T-helper 9 cell (primary cell): ENCODE measurements at regions not wholly inside any gene's neighbourhood (a gene's known extent, or its start where the extent isn't known, plus 50 kb on each side); places are given as distances from the start of the nearest gene placed in this dataset.
"Not testable (repeated sequence)": the region's sequence is repeated elsewhere in the genome, so short reads cannot be mapped to it uniquely, and the experiment has no call there.

Source experiments
- DNase-seq: peaks from one replicate; pipeline ENCODE4 v3.0.0-alpha.2; 2020

DNA sequence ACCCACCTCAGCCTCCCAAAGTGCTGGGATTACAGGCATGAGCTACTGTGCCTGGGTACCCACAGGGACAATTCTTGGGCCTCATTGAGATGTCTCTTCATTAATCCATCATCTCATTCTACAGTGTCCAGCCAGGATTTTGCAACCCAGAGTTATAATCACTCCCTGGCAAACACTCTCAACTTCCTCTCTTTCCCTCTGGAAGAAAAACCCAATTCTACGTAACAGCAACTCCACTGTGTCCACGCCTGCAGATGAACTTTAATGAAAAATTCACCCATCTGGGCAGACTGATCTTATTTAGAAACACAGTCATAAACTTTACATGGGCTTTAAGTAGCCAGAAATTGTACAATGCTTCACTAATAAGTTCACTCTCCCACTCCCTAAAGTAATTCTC, 90.1 kb upstream of the ABCC4 start:
- no peak for DNase-seq

DNA sequence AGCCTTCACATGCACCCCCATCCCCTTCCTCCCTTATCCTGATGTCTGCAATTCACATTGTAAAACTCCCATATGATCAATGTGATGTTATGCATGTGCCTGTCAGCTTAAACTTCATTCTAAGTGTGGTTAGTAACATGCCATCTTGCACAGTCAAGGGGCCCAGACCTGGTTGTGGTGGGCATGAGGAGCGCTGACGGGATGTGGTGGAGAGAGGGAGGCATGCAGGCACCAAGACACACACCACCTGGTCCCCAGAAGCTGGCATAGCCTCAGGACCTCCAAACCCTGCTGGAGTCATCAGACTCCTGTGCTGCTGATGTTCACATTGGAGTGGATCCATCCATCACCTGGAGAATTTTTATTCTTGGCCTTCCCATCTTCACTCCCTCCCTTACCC, 90.5 kb upstream of the ABCC4 start:
- no peak for DNase-seq

DNA sequence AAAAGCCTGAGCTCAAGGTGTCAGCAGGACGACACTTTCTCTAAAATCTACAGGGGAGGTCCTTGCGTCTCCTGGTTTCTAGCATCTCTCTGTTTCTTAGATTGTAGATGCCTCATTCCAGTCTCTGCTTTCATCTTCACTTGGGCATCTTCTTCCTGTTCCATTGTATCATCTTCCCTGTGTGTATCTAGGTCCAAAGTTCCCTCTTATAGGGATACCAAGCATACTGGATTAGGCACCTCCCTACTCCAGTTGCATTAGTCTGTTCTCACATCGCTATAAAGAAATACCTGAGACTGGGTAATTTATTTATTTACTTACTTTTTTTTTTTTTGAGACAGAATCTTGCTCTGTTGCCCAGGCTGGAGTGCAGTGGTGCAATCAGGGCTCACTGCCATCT, 91.3 kb upstream of the ABCC4 start:
- DNase-seq: no peak

DNA sequence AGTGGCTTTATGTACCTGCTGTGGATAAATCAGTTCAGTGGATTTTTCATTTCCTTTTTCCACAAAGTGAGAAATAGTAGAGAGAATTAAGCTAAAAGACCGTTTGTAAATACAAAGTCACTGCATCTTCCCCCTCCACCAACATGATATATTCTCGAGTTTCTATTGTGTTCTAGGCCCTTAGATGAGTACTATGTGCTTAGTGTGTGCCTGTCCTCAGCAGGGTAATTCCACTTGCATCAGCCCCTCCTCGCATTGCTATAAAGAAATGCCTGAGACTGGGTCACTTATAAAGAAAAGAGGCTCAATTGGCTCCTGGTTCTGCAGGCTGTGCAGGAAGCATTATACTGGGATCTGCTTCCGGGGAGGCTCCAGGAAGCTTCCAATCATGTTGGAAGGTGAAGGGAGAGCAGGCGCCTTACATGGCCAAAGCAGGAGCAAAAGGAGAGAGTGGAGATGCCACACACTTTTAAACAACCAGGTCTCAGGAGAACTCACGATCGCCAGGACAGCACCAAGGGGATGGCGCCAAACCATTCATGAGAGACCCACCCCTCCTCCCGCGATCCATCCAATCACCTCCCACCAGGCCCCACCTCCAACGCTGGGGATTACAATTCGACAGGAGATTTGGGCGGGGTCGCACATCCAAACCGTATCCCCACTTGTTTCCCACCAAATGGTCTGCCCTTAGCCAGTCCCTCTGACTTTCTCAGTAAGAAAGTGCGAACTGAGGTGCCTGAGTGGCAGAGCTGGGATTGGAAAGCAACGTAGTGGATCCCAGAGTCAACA, 102.3 kb upstream of the ABCC4 start:
- DNase-seq: no peak

DNA sequence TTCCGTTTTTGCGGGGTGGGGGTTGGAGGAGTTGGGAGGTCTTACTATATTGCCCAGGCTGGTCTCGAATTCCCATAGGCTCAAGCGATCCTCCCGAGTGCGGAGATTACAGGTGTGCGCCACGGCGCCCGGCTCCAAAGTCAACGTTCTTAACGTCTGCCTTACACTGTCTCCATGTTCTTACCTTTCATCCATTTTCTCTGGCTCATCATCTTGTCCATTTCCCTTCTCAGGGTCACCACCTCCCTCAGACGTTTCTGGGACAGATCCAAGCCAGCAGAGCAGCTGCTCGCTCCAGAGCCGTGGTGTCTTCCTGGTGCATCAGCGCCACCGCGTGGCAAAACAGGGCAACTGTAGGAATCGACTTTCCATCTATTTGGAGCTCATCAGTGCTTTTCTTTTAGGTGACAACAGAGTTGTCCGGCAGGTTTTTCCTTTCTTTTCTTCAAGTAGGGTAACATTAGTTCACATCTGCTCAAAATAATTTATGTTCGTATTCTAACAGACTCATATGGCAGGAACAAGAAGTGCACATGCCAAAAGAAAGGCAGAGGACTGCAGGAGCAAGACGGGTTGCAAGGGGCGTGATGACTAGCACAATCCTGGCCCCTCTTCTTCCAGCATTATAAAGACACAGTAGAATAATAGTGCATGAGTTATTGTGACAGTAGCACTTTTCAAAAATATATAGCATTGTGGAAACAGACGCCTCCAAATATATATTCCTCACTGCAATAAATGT, 103.1 kb upstream of the ABCC4 start:
- DNase-seq: peak; percentile 67

DNA sequence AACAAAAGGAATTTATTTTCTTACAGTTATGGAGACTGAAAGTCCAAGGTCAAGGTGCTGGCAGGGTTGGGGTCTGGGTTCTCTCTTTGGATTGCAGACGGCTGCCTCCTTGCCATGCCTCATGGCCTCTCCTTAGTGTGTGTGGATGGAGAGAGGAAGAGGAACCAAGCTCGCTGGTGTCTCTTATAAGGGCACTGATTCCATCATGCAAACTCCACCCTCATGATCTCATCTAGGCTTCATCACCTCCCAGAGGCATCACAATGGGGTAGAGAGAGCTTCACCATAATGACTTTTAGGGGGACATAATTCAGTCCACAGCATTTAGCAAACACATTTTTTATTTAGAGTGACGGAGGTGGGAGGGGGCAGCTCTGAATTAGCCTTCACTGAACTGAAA, 104.9 kb upstream of the ABCC4 start:
- no peak for DNase-seq

DNA sequence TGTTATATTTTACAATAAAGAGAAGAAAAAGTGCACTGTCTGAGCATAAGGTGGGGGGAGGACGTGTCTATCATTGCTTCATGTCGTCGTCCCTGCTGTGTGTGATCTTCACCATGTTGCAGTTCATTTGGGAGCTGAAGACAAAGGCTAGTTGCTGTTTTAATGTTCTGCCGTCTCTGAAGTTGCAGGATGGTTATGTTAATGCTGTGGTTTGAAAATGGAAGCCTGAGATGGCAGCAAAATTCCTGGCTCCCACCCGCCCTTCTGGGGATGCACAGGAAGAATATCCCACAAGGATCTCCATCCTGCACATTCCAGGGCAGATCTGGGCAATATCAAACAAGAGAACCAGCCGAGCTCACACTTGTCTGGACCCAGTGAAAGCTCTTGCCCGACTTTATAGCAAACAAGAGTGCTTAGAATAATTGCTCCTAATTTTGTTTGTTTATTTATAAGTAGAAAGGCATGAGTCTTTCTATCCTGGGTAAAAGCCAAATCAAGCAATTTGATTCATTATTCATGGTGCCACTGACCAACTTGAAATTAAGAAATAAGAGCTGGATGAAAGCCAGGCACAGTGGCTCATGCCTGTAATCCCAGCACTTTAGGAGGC, 110.3 kb upstream of the ABCC4 start:
- no peak for DNase-seq

DNA sequence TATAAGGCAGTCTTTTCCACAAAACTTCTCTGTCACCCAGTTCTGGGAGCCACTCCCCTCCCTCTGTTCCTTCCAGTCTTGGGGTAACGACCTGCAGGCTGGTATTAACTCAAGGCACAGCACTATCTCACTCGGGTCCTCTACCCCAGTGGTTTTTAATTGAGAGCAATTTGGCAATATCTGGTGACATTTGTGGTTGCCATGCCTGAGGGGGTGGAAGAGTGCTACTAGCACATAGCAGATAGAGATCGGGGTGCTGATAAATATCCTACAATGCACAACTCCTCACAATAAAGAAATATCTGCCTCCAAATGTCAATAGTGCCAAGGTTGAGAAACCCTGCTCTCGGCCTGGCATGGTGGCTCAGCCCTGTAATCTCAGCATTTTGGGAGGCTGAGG, 117.7 kb upstream of the ABCC4 start:
- no peak for DNase-seq

DNA sequence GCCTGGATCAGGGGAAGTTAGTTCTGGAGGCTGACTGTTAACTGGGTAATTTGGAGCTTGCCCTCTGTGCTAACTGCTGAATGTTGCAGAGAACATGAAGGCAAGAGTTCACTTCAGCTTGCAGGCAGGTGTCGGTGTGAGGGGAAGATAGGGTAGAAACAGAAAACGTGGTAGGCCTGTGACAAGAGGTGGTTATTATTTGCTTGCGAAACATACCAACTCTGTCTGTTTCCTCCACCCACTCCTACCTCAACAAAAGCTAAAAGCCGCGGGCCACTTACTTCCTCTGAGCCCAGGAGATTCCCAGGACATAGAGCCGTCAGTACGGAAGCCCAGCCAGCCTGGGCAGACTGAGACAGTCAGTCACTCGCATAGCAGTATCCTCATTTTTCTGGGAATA, 119.2 kb upstream of the ABCC4 start:
- no peak for DNase-seq

DNA sequence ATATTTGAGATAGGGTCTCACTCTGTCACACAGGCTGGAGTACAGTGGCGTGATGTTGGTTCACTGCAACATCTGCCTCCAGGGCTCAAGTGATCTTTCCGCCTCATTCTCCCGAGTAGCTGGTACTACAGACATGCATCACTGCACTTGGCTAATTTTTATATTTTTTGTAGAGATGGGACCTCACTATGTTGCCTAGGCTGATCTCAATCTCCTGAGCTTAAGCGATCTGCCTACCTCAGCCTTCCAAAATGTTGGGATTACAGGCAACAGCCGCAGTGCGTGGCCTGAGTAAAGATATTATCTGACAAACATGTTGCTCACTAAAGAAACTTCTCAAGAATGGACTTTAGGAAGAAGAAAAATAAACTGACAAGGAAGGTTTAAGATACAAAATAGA, 125.4 kb upstream of the ABCC4 start:
- no peak for DNase-seq

DNA sequence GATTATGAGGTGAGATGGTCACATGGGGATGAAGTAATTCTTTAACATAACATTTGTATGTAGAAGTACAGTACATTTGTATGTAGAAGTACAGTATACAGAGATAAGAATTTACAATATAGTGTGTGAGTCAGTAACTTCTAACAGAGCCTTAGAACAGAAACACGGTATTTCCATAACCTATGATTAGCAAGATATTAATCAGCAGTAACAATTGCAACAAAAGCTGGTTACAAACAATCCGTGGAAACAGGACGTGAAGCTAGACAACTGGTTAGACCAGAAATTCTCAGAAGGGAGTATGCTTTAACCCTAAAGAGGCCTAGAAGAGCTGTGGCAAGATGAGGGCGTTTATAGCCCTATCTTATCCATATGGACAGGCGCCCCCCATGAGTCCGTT, 122.0 kb upstream of the CLDN10 start:
- not testable (repeated sequence) for DNase-seq

DNA sequence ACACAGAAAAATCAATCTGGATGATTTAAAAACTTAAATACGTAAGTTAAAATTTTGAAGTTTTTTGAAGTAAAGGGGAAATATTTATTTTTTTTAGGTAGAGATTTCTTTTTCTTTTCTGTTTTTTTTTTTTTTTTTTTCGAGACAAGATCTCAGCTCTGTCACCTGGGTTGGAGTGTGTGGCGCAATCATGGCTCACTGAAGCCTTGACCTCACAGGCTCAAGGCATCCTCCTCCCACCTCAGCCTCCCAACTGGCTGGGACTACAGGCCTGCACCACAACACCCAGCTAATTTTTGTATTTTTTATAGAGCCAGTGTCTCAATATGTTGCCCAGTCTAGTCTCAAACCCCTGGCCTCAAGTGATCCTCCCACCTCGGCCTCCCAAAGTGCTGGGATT, 120.4 kb upstream of the CLDN10 start:
- DNase-seq: no peak

DNA sequence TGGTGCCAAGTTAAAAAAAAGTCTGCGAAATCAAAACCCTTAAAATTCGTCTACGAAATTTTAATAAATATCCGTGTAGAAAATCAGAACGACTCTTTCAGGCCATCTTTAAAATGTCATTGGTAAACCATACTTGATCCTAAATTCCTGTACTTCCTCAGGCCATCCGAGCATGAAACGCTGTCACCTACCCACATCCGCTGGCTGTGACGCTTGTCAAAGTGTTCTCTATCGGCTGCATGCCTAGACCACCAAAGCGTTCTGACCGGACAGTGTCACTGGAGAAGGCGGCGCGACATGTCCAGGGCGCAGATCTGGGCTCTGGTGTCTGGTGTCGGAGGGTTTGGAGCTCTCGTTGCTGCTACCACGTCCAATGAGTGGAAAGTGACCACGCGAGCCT, 119.0 kb upstream of the CLDN10 start:
- DNase-seq: no peak

DNA sequence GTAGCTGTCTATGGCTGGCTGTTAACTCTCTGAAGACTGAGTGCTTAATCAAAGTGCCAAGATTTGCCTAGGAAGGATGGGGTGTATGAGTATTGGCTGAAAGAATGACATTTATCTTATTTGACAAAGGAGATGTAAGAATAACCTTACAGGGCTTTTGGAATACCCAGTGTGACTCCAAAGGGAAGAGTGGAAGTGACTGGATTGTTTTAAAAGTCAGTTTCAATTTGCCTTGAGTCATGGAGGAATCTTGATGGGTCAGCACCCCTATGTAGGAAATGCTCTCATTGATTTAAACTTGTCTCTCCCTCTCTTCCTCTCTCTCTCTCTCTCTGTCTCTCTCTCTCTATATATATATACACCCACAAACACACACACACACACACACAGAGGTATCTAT, 118.4 kb upstream of the CLDN10 start:
- DNase-seq: no peak

DNA sequence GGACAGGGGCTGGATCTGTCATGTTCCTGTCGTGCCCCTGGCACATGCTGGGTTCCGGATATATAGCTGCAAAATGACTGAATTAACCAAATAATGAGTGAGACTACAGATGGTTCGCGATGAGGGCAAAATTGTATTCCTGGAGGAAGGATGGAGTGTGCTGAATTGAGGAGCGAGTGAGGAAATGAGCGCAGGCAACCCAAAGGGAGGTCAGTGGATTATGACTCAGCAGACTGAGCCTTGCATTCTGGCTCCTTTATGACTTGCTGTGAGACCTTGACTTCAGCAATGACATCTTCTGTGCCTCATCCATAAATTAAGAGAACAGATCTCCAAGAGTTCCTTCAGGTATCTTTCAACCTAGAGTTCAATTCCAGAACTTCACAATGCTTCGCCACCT, 115.0 kb upstream of the CLDN10 start:
- no peak for DNase-seq

DNA sequence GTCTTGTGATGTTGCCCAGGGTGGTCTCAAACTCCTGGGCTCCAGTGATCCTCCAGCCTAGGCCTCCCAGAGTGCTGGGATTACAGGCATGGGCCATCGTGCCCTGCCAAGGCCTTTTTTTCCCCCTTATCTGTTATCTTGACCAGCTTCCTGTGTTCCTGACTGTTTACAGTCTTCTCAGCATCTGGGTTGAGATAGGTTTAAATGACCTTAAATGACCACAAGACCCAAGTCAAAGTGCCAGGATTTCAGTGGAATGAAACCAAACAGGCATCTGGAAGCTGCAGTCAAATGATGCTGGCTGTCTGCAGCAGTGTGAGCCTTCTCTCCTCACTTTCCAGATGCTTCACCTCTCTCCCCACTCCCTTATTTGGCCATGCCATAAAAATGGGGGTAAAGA, 114.2 kb upstream of the CLDN10 start:
- no peak for DNase-seq

DNA sequence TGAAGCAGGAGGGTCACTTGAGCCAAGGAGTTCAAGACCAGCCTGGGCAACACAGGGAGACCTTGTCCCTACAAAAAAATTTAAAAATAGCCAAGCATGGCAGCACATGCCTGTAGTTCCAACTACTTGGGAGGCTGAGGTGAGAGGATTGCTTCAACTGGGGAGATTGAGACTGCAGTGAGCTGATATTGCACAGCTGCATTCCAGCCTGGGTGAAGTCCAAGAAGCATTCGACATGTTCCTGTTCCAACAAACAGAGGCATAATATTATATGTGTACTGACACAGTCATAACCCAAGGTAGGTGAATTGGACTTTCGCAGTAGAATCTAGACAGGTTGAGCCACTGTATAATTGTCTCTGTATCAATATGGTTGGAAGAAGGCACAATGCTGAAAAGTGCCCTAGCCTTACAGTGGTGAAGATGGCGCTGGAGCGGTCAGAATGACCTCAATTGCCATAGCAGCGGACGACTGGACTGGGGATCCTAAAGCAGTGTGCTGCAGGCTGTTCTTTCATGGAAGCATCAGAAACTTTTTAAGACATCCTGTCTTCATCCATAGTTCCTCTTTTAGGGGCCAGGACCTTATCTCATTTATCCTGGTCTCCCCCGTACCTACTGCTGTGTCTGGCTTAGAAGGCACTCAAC, 112.0 kb upstream of the CLDN10 start:
- no peak for DNase-seq

DNA sequence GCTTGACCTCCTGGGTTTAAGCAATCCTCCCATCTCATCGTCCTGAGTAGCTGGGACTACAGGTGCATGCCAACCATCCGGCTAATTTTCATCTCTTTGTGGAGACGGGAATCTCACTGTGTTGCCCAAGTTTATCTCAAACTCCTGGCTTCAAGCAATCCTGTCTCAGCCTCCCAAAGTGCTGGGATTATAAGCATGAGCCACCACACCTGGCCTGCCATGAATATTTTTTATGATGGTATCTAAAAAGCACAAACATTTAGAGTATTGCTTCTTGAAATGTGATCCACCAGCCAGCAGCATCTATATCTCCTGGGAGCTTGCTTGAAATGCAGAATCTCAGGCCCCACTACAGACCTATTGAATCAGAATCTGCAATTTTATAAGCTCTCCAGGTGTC, 111.2 kb upstream of the CLDN10 start:
- no peak for DNase-seq

DNA sequence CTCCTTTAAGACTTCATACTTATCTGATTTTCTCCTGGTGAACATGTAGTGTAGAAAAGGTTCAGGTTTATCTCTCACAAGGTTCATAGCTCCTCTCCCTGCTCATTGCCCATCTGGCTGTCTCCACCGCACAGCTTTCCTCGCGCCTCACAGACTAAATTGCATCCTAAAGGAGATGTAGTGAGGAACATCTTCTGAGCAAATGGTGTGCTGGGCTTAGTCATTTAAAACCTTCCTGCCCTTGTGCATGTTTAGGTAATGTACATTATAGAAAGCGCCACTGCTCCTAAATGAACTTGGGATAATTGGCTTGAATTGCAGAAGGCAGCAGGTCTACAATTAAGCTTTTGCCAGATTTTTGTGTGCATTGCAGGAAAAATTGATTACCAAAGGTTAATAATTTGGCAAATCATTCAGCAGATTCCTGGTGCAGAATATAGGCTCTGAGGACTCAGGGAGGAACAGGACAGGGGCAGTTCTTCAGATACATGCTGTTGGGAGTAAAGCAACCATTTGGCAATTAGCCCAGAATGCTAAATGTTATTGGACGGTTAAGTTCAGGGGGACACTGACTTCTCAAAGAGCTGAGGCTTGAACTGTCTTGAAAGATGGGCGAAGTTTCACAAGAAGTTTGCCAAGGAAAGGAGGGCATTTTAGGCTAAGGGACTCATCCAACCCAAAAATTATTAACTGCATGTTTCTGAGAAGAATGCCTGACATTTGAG, 108.4 kb upstream of the CLDN10 start:
- no peak for DNase-seq

DNA sequence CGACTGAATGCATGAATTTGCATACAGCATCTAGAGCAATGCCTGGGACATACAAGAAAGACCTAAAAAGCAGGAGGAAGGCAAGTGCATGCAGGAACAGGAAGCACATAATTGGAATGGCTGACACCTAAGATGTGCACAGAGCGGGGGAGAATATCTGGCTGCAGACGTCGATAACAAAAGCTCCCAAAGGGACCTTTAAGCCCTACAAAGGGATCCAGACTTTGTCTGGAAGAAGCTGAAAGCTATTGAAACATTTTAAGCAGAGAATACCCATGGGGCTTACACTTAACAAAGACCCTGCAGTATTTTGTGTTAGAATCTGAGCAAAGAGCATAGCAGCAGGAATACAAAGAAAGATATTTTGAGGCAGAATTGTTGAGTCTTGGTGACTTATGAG, 107.4 kb upstream of the CLDN10 start:
- DNase-seq: no peak

DNA sequence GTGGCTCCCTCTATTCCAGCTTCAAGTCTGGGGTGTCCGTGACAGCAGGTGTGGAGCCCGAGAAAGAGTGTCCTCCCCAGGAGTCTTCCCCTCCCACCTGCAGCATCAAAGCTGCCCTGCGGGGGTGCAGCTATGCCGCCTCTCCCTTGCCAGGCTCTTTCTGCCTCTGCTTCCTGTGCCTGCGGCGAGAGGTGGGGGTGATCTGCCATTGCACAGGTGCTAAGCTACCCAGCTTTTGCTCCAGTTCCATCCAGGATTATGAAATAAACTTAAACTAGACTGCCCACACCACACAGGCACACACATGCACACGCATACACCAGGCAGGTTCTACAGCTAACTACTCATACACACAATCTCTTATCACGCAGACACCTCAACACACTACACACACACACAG, 104.7 kb upstream of the CLDN10 start:
- DNase-seq: no peak

DNA sequence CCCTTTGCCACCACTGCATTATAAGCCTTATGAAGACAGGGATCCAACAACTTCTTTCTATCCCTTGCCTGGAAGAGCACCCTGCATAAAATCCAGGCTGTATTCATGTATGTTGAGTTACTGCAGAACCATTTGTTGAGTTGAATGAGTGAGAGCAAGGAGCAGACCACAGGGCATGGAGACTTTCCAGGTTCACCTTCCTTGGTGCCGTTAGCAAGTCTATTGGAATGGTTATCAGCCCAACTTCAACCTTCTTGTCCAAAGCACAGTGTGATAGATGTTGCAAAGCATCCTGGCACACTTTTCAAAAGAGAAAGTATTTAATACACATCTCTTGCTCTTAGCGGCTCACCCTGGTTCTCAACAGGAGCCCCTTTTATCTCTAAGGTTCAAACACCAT, 100.9 kb upstream of the CLDN10 start:
- no peak for DNase-seq

DNA sequence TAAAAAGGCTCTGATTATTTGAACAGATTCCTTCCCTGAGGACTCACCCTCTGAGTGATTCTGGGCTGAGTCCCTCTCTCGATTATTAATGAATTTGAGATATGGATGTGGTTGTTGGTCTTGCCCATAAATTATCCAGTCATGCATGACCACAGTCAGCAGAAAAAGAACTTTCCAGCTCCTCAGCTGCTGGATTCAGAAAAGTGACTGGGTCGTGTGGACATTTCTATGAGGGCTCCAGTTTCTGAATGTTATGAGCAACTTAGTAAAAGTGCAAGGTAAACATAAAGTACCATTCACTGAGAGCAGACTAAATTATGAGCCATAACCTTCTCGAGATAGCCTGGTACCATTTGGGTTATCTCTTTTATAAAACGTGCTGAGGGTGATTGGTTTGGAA, 100.1 kb upstream of the CLDN10 start:
- no peak for DNase-seq
